ENCODE measurements at regions not wholly inside any gene's neighbourhood (a gene's known extent, or its start where the extent isn't known, plus 50 kb on each side); places are given as distances from the start of the nearest gene placed in this dataset.

DNA sequence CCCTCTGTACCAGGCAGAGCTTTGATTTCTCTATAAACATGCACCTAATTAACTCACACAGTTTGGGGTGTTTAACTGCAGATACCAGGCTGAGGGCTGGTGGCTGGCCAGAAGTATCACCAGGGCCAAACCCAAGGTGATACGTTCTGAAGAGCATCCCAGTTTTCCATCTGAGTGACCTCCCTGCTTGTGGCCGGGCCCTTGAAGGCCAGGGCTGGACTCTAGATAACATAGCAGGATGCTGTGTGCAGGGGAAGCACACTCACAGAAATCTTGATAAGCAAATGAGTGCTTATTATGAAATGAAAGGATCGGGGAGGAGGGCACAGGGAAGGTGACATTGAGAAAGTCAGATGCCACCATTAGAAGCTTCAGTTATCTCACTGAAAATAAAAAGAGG lies 582.4 kb downstream of the BRINP1 start:
- TF ChIP-seq, protein P1, sequence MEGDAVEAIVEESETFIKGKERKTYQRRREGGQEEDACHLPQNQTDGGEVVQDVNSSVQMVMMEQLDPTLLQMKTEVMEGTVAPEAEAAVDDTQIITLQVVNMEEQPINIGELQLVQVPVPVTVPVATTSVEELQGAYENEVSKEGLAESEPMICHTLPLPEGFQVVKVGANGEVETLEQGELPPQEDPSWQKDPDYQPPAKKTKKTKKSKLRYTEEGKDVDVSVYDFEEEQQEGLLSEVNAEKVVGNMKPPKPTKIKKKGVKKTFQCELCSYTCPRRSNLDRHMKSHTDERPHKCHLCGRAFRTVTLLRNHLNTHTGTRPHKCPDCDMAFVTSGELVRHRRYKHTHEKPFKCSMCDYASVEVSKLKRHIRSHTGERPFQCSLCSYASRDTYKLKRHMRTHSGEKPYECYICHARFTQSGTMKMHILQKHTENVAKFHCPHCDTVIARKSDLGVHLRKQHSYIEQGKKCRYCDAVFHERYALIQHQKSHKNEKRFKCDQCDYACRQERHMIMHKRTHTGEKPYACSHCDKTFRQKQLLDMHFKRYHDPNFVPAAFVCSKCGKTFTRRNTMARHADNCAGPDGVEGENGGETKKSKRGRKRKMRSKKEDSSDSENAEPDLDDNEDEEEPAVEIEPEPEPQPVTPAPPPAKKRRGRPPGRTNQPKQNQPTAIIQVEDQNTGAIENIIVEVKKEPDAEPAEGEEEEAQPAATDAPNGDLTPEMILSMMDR (conservative IDR thresholded peaks at IDR 0.05 in 1 of 2, IDR thresholded peaks at IDR 0.05 in 1 of 2; ENCODE audit: low read depth in 1 of 2, low read length in 2 of 2): no peak
- TF ChIP-seq EZH2 (IDR thresholded peaks at IDR 0.05; ENCODE audit: low read length, missing control alignments): no peak
